Renal pelvis (tissue), 1 donor: ENCODE measurements at regions not wholly inside any gene's neighbourhood (a gene's known extent, or its start where the extent isn't known, plus 50 kb on each side); places are given as distances from the start of the nearest gene placed in this dataset.
"Not testable (repeated sequence)": the region's sequence is repeated elsewhere in the genome, so short reads cannot be mapped to it uniquely, and the experiment has no call there.

Experiments used
- DNase-seq: peaks from one replicate; pipeline ENCODE4 v3.0.0-alpha.2; 2013

DNA sequence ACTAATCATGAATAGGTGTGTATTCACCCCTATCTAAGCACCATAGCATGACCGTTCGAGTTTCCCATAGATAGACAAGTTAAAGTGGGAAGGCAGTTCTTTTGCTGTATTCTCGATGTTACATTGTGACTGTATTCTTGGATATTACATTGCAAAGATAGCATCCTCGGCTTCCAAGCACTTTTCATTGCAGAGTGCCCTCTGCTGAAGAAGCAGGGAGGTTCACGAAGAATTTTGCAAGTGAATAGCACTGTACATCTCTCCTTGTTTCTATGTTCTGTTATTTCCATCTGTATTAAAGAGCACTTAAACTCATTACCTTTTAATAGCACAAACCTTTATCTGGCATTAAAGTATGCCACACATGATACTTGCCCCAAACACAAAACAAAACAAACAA lies 426.7 kb upstream of the ARX start:
- no peak for DNase-seq

DNA sequence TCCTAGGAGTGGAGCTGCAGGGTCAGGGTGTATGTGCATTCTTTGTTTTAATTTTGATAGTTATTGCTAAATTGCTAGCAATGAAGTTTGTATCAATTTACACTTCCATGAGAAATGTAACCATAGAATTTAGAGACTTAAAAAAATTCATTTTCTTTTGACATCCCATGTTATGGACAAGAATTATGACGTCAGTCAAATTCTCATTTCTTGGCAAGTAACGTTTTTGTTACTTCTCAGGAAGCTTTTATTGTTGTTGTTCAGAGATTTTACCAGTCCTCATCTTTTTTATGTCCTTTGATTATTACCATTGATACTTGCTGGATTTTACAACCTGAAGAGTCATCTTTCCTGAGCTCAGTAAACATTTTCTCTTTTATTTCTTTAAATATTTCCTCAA lies 417.5 kb upstream of the ARX start:
- no peak for DNase-seq

DNA sequence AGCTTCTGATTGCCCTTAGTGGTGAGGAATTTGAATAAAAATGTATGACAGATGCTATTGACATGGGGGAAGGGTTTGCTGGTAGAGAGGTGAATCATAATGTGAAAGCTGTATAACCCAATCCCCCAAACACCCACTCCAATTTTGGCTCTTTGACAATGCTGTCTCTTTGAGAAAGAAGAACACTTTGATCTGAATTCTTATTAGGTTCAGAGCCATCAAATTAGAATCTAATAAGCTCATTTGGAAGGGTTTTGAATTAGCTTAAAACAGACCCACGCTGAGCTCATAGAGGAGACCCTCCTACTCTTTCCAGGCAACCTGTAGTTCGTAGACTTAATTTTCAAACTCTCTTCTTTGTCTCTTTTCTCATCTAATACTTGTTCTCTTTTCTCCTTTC lies 416.6 kb upstream of the ARX start:
- no peak for DNase-seq

DNA sequence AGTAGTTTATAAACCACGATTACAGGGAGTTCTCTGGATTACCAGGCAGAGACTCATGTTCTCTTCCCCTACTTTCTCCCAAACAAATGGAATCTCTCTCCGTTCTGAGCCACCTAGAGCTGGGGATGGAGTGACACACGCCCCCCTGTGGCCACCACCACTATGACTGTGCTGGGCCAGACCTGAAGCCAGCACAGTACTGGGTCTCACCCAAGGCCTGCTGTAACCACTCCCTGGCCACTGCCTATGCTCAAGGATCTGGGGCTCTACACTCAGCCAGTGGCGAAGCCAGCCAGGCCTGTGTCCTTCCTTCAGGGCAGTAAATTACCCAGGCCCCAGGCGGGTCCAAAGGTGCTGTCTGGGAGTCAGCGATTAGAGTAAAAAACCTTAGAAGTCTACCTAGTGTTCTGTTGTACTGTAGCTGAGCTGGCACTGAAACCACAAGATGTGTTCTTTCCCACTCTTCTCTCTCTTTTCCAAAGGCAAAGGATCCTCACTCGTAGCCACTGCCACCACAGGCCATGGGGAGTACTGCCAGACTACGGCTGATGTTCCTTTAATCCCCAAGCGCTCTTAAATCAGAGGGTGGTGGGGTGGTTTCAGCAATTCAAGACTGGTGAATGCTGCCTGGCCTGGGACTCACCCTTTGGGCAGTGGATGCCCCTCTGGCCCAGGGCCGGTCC lies 412.2 kb upstream of the ARX start:
- no peak for DNase-seq

DNA sequence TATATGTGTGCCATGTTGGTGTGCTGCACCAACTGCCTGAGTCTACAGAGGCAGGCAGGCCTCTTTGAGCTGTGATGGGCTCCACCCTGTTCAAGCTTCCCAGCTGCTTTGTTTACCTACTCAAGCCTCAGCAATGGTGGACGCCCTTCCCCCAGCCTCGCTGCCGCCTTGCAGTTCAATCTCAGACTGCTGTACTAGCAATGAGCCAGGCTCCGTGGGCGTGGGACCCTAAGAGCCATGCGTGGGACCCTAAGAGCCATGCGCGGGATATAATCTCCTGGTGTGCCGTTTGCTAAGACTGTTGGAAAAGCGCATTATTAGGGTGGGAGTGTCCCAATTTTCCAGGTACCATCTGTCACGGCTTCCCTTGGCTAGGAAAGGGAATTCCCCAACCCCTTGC lies 388.4 kb upstream of the ARX start:
- not testable (repeated sequence) for DNase-seq

DNA sequence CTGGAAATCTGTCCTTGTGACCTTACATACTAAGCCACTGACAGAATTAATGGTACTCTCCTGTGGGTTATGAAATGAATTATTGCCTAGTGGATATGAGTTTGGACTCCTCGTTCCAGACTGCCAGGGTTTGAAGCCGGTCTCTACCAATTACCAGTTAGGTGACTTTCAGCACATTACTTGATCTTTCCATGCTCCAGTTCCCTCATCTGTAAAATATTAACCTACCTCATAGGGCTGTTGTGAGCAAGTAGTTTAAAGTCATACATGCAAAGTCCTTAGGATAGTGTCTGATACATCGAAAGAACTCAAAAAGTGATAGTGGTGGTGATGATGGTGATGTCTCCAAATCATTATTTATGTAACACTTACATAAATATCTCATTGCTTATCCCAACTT lies 373.5 kb upstream of the ARX start:
- DNase-seq, result peak; percentile 22

DNA sequence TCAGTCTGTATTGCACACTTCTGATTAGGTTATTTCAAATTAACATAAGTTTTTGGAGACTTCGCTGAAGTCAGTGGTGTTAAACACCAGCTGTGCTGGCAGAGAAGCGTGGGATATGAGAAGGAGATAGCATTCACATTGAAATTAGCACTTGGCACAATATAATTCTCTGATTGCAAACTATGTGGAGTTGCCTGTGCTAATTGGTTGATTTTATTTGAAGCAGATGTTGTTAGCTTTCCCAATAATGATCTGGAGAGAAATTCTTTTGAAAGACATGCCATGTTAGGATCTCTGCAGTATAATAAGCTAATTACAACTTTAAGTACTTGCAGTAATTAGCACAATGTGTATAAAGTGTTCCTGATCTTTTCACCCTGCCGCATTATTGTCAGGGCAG lies 367.4 kb upstream of the ARX start:
- no peak for DNase-seq

DNA sequence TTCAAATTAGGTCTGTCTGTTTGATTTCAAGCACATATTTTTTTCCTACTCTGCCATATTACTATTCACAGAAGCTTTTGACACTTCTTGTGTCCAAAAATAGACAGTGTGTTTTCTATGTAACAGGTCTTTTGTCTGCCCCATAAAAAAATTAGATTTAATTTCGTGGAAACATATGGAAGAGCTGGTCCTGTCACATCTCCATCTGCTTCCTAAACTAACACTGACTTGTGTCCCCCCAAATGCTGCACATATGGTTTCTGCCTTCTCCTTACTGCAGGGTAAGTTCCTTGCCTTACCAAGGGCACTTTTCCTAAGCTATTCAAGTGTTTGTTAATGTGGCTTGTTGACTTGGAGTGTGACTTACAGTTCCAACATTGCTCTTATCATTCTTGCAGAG lies 340.7 kb upstream of the ARX start:
- no peak for DNase-seq

DNA sequence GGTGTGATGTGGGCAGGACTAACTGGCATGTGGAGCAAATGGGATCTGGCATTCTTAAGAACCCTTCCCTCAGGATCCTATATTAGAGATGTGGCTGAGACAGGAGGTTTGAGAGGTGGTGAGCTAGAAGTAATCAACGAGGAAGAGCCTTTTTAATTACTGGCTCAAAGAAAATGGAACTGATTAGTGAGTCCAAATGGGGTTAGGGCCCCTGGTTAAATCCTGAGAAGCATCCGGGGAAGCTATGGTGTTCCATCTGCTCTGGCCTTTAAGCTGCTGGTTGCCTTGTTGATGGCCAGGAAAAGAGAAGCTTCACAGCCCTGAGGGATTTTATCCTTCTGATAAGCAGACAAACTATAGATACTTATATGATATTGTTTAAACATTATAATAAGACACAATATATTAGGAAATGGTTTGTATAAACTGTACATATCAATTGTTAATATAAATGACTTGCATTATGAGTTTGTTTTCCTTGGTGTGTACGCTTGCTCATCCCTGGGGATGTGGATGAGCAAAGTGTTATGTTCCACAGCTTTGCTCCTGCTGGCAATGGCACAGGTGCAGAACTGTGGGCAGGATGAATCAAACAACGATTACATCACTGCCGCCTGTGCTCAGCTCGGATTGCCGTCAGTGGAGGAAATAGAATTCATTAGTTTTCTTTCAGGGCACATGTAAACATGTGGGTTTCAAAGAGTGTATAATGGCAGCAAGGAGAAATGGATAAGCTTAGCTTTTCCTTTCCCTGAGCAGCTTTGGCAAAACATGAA lies 328.6 kb upstream of the ARX start:
- peak; percentile 3 for DNase-seq

DNA sequence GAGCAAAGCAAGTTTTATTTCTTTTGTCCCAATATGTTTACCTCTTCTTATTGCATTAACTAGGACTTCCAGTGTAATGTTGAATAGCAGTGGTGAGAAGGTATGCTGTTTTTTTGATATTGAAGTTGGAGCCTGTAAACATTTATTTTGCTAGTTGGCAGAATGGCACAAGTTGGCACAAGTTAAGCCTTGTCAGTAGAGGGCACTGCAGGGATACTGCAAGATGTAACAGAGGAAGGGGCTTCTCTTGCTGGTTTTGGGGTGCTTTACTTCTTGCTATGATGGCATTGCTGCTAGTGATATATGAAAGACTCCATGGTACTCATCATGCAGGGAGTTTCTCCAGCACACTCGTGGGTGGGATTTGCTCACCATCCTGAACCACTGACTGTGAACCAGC lies 327.3 kb upstream of the ARX start:
- DNase-seq, result no peak

DNA sequence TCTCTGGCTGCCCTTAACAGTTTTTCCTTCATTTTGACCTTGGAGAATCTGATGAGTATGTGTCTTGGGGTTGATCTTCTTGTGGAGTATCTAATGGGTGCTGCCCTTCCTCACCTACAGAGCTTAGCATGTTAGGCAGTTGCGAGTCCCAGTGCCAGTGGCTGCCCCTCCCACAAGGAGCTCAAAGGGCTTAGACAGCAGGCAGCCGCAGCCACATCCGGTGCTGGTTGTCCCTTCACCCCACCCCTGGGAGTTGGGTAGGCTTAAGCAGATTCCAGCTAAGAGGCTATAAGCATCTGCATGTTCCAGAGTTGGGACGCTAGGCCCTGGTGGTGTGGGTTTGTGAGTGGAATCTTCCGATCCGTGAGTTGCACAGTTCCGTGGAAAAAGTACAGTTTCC lies 322.1 kb upstream of the ARX start:
- no peak for DNase-seq

DNA sequence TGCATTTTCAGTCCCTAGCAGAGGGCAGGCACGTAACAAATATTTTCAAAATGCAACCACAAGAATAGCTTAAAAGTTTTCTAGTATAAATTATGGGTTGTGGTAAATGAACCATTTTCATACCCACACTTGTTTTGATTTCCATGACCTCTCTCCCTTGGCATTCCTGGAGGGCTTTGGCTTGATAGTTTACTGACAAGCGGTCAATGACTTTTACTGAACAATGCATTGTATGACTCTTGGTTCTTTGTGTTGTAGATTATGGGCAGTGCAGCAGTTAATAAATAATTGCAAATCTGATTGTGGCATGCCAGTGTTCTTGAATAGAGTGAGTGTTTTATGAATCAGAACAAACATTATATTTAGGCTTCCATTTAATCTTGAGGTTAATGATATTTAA lies 285.2 kb upstream of the ARX start:
- DNase-seq, result no peak

DNA sequence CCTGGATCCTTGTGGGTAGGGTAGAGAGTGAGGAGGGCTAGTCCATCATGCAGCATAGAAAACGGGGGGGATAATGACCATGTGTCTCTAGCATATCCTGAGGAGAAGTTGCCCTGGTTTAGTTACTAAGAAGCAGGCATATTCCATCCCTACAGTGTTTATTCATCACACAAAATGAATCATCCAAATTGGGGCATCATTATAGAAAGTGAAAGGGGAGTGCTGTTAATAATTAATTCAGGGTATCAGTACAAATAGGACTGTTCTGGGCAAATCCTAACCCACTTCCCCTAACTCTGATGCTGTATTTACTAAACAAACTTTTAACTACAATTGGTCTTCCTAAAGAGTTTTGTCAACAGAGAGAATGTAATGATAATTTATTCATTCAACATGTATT lies 281.1 kb upstream of the ARX start:
- no peak for DNase-seq

DNA sequence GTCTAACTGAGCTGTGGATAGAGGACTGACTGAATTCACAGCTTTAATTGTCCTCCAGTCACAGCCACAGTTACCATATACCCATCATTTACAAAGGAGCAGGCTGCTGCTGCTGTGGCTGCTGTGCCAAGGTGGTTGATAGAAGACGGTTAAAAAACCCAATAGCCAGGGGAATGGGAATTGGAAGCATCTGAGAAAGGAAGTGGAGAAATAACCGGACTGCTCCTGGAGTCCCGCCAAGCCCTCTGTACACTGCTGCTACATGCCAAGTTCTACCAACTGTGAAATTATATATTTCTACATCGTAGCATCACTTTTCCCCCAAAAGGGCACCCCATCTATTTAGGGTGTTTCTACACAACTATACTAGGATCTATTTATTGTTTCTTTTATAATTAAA lies 279.7 kb upstream of the ARX start:
- no peak for DNase-seq

DNA sequence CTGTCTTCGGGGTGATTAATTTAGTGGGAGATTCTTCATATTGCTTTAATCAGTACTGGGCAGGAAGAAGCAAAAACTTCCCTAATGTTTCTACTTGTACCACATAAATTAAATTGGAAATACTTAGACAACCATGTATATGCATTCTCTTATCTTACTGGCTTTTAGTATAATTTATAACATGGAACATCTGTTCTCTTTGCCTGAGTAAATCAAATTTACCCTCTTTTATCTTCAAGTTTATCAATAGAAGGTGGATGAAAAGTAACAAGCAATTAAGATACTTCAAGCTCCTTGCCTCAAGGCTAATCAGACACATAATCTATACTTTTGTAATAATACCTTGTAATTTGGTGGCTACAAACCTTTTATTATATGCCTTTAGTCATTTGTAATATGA lies 274.4 kb upstream of the ARX start:
- DNase-seq, result no peak

DNA sequence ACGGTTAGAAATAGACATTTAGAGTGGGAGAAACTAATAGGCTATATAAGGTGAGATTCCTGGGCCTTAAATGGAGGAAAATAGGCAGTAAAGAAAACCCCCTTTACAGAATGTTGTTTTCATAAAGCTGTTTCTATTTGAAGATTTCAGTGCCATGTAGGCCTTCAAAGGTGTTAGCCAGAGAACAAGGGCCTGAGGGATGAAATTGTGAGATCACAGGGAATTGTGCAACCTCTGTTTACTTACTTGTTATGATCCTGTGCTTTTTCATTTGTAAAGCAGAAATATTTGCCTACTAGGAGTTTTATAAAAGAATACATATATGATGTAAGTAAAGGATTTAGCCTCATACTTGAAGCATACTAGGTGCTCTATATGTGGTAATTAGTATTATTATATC lies 272.9 kb upstream of the ARX start:
- DNase-seq, result no peak

DNA sequence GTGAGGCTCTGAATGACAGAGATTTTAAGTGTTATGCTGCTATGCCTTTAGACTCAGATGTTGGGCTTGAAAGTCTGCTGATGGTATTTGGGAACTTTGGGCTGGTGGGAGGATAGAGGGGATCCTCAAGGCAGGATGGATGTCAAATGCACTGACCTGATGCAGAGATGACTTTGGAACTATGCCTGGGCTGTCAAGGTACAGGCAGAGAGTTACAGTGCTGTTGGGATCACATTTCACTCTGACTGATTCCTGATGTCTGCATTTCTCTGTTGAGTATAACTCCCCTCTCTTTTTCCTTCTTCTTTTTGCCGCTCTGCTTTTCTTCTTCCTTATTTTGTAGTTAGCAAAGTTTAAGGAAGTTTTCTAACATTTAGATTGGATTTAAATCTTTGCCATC lies 271.8 kb upstream of the ARX start:
- peak; percentile 40 for DNase-seq

DNA sequence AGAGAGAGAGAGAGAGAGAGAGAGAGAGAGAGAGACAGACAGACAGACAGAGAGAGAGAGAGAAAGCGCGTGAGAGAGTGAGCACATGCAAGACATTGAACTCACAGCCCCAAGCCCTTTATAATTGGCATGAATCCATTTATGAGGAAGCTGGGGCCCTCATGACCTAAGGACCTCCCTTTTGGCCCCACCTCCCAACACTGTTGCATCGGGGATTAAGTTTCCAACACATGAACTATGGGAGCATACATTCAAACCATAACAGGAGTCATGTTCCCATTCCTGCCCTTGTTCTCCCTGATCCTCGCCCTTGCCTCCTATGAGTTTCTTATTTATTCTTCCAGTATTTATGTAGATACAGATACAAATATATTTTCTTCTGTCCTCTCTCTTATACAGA lies 269.8 kb upstream of the ARX start:
- no peak for DNase-seq

DNA sequence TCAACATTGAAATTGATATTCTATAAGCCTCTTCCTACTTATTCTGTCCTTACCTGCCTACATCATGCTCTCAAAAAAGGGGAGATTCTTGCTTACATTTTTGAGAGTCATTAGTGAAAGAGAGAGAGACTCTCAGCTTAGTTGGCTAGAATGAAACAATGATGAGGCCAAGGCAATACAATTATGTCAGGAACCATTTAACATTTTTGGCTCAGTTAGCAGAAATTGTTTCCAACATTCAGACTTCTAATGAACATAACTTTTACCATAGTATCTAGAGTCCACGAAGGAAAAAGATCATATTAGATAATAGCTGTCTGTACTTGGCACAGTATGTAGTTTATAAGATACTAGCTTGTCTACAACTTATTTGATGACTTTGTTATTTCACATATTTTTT lies 263.7 kb upstream of the ARX start:
- no peak for DNase-seq

DNA sequence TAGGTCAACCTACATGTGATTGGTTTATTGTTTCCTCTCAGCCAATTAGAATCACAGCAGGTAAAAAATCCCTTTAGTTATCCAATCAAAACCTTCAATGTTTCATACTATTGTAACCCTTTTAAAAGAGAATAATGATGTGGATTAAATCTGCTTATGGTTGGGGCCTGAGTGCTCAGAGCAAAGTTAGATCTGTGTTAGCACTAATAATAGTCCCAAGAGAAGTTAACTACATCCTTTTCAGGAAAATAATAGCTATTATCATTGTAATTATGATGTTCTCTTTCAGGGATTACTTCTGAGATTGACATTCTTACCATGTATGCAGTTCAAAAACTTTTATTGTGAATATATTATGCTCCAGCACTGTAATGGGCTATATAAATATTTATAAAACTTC lies 262.6 kb upstream of the ARX start:
- no peak for DNase-seq

DNA sequence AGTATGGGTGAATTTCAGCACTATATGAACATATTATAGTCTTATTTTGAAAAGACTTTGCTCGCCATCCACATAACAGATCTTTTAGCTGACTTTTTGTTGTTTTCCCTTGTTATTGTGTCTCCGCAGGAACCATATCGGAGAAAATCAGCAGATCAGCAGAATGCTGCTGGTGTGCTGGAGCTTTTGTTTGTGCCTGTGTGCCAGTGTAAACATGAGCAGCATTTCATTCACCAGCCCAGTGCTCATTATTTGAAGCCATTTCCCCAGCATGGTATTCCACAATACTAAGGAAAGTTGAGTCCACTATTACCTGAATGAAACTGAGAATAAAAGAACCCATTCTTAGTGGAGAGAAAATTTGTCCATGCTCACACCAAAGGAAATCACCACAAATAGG lies 261.8 kb upstream of the ARX start:
- DNase-seq, result no peak

DNA sequence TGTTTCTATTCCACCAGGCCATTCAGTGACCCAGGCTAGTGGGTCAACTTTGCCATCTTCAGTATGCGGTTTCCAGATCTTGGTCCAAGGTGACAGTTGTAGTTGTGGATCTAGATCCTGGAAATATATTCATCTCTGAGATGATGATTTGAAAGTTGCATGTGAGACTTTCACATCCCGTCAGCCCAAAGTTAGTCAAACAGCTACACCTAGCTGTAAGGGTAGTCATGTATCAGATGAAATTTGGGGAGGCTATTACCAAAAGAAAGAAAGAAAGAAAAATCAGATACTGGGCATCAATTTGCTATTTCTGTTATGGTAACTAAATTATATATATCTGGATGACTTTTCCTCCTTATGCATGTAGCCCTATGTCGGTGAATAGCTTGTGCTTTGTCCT lies 259.4 kb upstream of the ARX start:
- DNase-seq, result no peak

DNA sequence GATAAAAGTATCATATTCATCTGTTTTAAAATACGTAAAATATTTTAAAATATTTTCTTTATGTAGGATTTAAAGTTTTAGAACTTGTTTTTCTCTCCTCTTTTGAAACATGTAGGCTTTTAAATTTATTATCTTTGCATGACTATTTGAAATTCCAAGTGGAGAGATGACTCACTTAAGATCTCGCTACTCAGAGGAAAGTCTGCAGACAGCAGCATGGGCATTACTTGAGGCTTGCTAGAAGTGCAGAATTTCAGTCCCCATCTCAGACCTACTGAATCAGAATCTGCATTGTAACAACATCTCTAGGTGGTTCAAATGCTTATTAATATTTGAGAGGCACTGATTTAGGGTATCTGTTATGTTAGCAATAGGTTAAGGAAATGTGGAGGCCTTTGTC lies 225.7 kb upstream of the ARX start:
- no peak for DNase-seq

DNA sequence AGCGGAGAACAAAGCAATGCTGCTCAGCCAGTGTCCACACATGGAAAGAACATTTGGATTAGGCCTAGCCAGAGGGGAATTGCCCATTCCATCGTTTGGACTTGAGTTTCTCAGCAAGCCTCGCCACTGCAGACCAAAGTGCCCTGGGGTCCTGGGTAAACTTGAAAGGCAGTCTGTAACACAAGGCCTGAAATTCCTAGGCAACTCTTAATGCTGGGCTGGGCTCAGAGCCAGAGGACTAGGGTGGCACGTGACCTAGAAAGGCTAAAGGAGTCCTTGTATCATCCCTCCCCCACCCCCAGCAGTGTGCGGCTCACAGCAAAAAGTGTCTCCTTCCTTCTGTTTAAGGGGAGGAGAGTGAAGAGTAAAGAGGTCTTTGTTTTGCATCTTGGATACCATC lies 210.4 kb upstream of the ARX start:
- no peak for DNase-seq
